WERI-Rb-1 (cell line): ENCODE measurements at regions not wholly inside any gene's neighbourhood (a gene's known extent, or its start where the extent isn't known, plus 50 kb on each side); places are given as distances from the start of the nearest gene placed in this dataset.
"Not testable (repeated sequence)": the region's sequence is repeated elsewhere in the genome, so short reads cannot be mapped to it uniquely, and the experiment has no call there.

ENCODE experiments used
- DNase-seq: peaks from one replicate; pipeline ENCODE4 v3.0.0-alpha.2; 2020
- H3K27ac ChIP-seq: fragments of 250-450 bp; sonication (Bioruptor Pico); 2 replicates; pipeline ENCODE4 v1.5.1; 2020; ENCODE audit warnings: mild to moderate bottlenecking, moderate library complexity
- H3K27me3 ChIP-seq: fragments of 250-450 bp; sonication (Bioruptor Pico); 2 replicates; pipeline ENCODE4 v1.5.1; 2021; ENCODE audit warnings: mild to moderate bottlenecking, low read depth, moderate library complexity; ENCODE audit not compliant: insufficient read depth, severe bottlenecking
- H3K36me3 ChIP-seq: fragments of 250-450 bp; sonication (Bioruptor Pico); 2 replicates; pipeline ENCODE4 v1.5.1; 2020; ENCODE audit warnings: mild to moderate bottlenecking, moderate library complexity
- H3K4me3 ChIP-seq: 2 replicates; pipeline ENCODE4 v1.5.1; 2011; ENCODE audit warnings: low read depth, mild to moderate bottlenecking, control low read depth, low read length
- H3K9me3 ChIP-seq: fragments of 250-450 bp; sonication (Bioruptor Pico); 2 replicates; pipeline ENCODE4 v1.5.1; 2021; ENCODE audit warnings: mild to moderate bottlenecking, moderate library complexity; ENCODE audit not compliant: severe bottlenecking
- TF ChIP-seq, protein P1 (sequence below): IDR thresholded peaks from 2 replicates; pipeline ENCODE4 v1.5.1; 2011; ENCODE audit warnings: low read depth, mild to moderate bottlenecking, control low read depth, inconsistent platforms, low read length

- no peak overlapping the region for H3K27ac ChIP-seq
- H3K4me3 ChIP-seq: no peak overlapping the region
- no peaks in the 10 kb centered on the region for H3K36me3 ChIP-seq
- DNase-seq: no peak
- no peaks in the 10 kb centered on the region for H3K27me3 ChIP-seq
- TF ChIP-seq, protein P1, sequence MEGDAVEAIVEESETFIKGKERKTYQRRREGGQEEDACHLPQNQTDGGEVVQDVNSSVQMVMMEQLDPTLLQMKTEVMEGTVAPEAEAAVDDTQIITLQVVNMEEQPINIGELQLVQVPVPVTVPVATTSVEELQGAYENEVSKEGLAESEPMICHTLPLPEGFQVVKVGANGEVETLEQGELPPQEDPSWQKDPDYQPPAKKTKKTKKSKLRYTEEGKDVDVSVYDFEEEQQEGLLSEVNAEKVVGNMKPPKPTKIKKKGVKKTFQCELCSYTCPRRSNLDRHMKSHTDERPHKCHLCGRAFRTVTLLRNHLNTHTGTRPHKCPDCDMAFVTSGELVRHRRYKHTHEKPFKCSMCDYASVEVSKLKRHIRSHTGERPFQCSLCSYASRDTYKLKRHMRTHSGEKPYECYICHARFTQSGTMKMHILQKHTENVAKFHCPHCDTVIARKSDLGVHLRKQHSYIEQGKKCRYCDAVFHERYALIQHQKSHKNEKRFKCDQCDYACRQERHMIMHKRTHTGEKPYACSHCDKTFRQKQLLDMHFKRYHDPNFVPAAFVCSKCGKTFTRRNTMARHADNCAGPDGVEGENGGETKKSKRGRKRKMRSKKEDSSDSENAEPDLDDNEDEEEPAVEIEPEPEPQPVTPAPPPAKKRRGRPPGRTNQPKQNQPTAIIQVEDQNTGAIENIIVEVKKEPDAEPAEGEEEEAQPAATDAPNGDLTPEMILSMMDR: no peak
- H3K9me3 ChIP-seq: no peaks in the 10 kb centered on the region
Observed at GRCh38 chr12:58316926-58317325, 375.6 kb downstream of the ATP23 start.

DNA sequence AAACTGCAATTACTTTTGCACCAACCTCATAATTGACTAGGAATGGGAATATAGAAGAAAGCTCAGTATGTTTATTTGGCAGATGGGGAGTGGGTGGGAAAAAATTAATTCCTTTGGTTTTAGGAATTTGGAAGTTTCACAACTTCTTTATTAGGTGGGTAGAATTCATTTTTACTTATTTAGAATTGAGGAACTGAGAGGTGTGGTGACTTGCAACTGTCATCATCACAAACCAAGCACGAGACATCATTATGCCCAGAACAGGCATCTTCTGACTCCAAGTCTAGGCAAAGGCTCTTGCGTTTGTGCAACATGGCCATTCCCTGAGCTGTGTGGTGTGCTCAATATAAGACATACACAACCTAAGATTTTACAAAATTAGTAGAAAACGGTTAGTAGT, 380.0 kb downstream of the ATP23 start:
- DNase-seq: no peak
- TF ChIP-seq, protein P1: no peak
- H3K9me3 ChIP-seq: no peaks in the 10 kb centered on the region
- H3K27me3 ChIP-seq: no peaks in the 10 kb centered on the region
- H3K36me3 ChIP-seq: no peaks in the 10 kb centered on the region
- no peak overlapping the region for H3K4me3 ChIP-seq
- no peak overlapping the region for H3K27ac ChIP-seq

GRCh38 chr12:58323676-58324075, 382.3 kb downstream of the ATP23 start:
- TF ChIP-seq, protein P1: no peak
- no peak overlapping the region for H3K27ac ChIP-seq
- no peaks in the 10 kb centered on the region for H3K9me3 ChIP-seq
- H3K27me3 ChIP-seq: no peaks in the 10 kb centered on the region
- H3K4me3 ChIP-seq: no peak overlapping the region
- no peak for DNase-seq
- H3K36me3 ChIP-seq: no peaks in the 10 kb centered on the region

- Histone ChIP-seq H3K27me3 (no peaks in the 10 kb centered on the region), H3K9me3 (no peaks in the 10 kb centered on the region), H3K27ac (no peak overlapping the region), H3K36me3 (no peaks in the 10 kb centered on the region), H3K4me3 (no peak overlapping the region)
- DNase-seq: no peak
- TF ChIP-seq, protein P1: no peak
Observed at GRCh38 chr12:58325561-58325960, 384.2 kb downstream of the ATP23 start.

DNA sequence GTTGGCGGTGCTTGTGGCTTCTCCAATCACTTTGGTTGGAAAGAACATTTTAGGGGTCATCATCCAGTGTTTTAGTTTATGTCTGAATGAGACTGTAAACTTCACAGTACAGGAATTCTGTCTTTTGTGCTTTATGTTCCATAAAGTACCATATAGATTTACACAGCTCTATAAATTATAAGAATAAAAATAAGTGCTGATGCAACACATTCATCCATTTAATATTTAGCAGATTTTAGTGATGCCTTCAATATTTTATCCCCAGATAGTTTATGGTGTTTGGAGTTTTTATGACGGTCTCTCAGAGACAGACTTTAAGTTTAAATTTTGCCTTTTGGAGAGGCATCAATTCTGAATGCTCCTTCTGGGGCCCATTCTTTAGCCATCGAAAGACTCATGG, 385.2 kb downstream of the ATP23 start:
- DNase-seq: no peak
- Histone ChIP-seq H3K4me3 (no peak overlapping the region), H3K36me3 (no peaks in the 10 kb centered on the region), H3K27ac (no peak overlapping the region), H3K9me3 (no peaks in the 10 kb centered on the region), H3K27me3 (no peaks in the 10 kb centered on the region)
- TF ChIP-seq, protein P1: no peak

GRCh38 chr12:58336581-58337242, 395.3 kb downstream of the ATP23 start:
- not testable (repeated sequence) for H3K27ac ChIP-seq, H3K36me3 ChIP-seq, DNase-seq, H3K9me3 ChIP-seq, H3K4me3 ChIP-seq, H3K27me3 ChIP-seq

DNA sequence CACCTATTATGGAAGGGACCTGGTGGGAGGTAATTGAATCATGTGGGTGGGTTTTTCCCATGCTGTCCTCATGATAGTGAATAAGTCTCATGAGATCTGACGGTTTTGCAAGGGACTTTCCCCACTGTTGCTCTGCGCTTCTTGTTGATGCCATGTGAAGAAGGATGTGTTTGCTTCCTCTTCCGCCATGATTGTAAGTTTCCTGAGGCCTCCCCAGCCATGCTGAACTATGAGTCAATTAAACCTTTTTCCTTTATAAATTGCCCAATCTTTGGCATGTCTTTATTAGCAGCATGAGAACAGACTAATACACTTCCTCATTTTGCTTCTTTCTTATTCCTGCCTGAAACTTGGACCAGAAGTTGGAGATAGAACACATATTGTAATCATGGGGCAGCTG, 396.2 kb downstream of the ATP23 start:
- H3K27ac ChIP-seq, H3K27me3 ChIP-seq, DNase-seq, H3K36me3 ChIP-seq, H3K4me3 ChIP-seq, H3K9me3 ChIP-seq: not testable (repeated sequence)
